22Rv1 (cell line): ENCODE measurements at regions not wholly inside any gene's neighbourhood (a gene's known extent, or its start where the extent isn't known, plus 50 kb on each side); places are given as distances from the start of the nearest gene placed in this dataset.

Experiments used
- ZFX ChIP-seq: fragments of 450-650 bp; IDR thresholded peaks from 2 replicates; pipeline ENCODE4 v1.6.1; 2017; ENCODE audit warnings: antibody characterized with exemption, borderline replicate concordance
- TF ChIP-seq, protein P1 (sequence below): fragments of 450-650 bp; IDR thresholded peaks from 2 replicates; pipeline ENCODE4 v1.5.1; 2017; ENCODE audit warnings: mild to moderate bottlenecking

DNA sequence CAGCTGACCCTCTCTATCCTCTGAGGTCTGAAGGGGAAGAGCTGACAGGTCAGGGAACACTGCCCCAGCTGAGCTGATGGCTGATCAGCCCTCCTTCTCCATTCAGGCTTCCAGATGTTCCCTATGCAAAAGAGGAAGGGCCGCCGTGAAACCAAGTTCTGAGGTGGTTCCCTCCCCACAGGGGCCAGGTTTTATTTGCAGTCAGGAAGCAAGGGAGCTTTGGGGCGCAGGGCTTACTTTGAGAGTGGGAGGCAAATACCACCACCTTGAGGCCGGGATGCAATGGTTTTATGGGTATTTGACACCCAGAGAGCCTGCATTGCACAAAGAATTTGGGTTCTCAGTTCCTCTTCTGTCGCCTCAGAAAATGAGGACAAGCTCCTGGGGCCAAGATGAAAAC is 186.9 kb downstream of the ARRDC4 start:
- TF ChIP-seq, protein P1, sequence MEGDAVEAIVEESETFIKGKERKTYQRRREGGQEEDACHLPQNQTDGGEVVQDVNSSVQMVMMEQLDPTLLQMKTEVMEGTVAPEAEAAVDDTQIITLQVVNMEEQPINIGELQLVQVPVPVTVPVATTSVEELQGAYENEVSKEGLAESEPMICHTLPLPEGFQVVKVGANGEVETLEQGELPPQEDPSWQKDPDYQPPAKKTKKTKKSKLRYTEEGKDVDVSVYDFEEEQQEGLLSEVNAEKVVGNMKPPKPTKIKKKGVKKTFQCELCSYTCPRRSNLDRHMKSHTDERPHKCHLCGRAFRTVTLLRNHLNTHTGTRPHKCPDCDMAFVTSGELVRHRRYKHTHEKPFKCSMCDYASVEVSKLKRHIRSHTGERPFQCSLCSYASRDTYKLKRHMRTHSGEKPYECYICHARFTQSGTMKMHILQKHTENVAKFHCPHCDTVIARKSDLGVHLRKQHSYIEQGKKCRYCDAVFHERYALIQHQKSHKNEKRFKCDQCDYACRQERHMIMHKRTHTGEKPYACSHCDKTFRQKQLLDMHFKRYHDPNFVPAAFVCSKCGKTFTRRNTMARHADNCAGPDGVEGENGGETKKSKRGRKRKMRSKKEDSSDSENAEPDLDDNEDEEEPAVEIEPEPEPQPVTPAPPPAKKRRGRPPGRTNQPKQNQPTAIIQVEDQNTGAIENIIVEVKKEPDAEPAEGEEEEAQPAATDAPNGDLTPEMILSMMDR = no peak
- no peak for TF ChIP-seq ZFX
